ENCODE measurements at regions not wholly inside any gene's neighbourhood (a gene's known extent, or its start where the extent isn't known, plus 50 kb on each side); places are given as distances from the start of the nearest gene placed in this dataset.

GRCh38 chr5:127153031-127153430, 79.7 kb upstream of the C5orf63 start:
- H3K9me3 ChIP-seq (ENCODE audit: control insufficient read depth in 4 of 4, low read length in 3 of 4) = no peaks in the 10 kb centered on the region
- H3K4me1 ChIP-seq (ENCODE audit: control insufficient read depth in 4 of 4, insufficient read depth in 4 of 4, low read length in 3 of 4) = peaks cover 0 to 3% (median 0%) of the 10 kb centered on the region in 4 donors
- H3K9ac ChIP-seq (ENCODE audit: low read depth in 1 of 2, low read length in 2 of 2) = no peak overlapping the region
- no peaks in the 10 kb centered on the region for H3K27me3 ChIP-seq (ENCODE audit: control insufficient read depth in 4 of 4, insufficient read depth in 4 of 4, low read length in 3 of 4)
- no peak for DNase-seq (ENCODE audit: low spot score)
- TF ChIP-seq ZBTB33 (IDR thresholded peaks at IDR 0.05) = no peak
- no peak for TF ChIP-seq YY1 (IDR thresholded peaks at IDR 0.05)
- TF ChIP-seq GABPA (IDR thresholded peaks at IDR 0.05 in 1 of 2, conservative IDR thresholded peaks at IDR 0.05 in 1 of 2) = no peak
- TF ChIP-seq CTCF (IDR thresholded peaks at IDR 0.05; ENCODE audit: low read depth, low read length, missing input control) = no peak
- TF ChIP-seq NR2F2 (IDR thresholded peaks at IDR 0.05) = no peak
- no peak for TF ChIP-seq TAF1 (conservative IDR thresholded peaks at IDR 0.05)
- TF ChIP-seq FOXA1 (IDR thresholded peaks at IDR 0.05) = no peak
- TF ChIP-seq RXRA (IDR thresholded peaks at IDR 0.05) = no peak
- TF ChIP-seq HNF4G (IDR thresholded peaks at IDR 0.05) = no peak
- no peak for TF ChIP-seq EGR1 (IDR thresholded peaks at IDR 0.05; ENCODE audit: low read depth in 2 of 2)
- no peak for TF ChIP-seq REST (IDR thresholded peaks at IDR 0.05)
- TF ChIP-seq ATF3 (IDR thresholded peaks at IDR 0.05) = no peak
- no peak overlapping the region for H3K4me3 ChIP-seq (ENCODE audit: low read depth in 1 of 3, low read length in 3 of 3)
- no peaks in the 10 kb centered on the region for H3K36me3 ChIP-seq (ENCODE audit: control insufficient read depth in 4 of 4, insufficient read depth in 3 of 4, low read depth in 1 of 4, low read length in 3 of 4)
- WGBS = 71% methylated on average over 2 of the region's 2 CpGs
- H3K27ac ChIP-seq (ENCODE audit: low read depth in 1 of 2, low read length in 2 of 2) = no peak overlapping the region

GRCh38 chr5:127153521-127153920, 80.2 kb upstream of the C5orf63 start:
- WGBS = 93% methylated on average over 3 of the region's 3 CpGs
- no peak for DNase-seq (ENCODE audit: low spot score)
- Histone ChIP-seq H3K27me3 (ENCODE audit: control insufficient read depth in 4 of 4, insufficient read depth in 4 of 4, low read length in 3 of 4) (no peaks in the 10 kb centered on the region), H3K36me3 (ENCODE audit: control insufficient read depth in 4 of 4, insufficient read depth in 3 of 4, low read depth in 1 of 4, low read length in 3 of 4) (no peaks in the 10 kb centered on the region), H3K27ac (ENCODE audit: low read depth in 1 of 2, low read length in 2 of 2) (no peak overlapping the region), H3K9ac (ENCODE audit: low read depth in 1 of 2, low read length in 2 of 2) (no peak overlapping the region), H3K9me3 (ENCODE audit: control insufficient read depth in 4 of 4, low read length in 3 of 4) (no peaks in the 10 kb centered on the region), H3K4me3 (ENCODE audit: low read depth in 1 of 3, low read length in 3 of 3) (no peak overlapping the region), H3K4me1 (ENCODE audit: control insufficient read depth in 4 of 4, insufficient read depth in 4 of 4, low read length in 3 of 4) (peaks cover 0 to 3% (median 0%) of the 10 kb centered on the region in 4 donors)
- TF ChIP-seq MAX (IDR thresholded peaks at IDR 0.05) = no peak
- no peak for TF ChIP-seq REST (IDR thresholded peaks at IDR 0.05)
- TF ChIP-seq YY1 (IDR thresholded peaks at IDR 0.05) = no peak
- TF ChIP-seq TAF1 (conservative IDR thresholded peaks at IDR 0.05) = no peak
- no peak for TF ChIP-seq FOXA1 (IDR thresholded peaks at IDR 0.05)
- TF ChIP-seq JUND (IDR thresholded peaks at IDR 0.05) = no peak
- TF ChIP-seq GABPA (IDR thresholded peaks at IDR 0.05 in 1 of 2, conservative IDR thresholded peaks at IDR 0.05 in 1 of 2) = no peak
- TF ChIP-seq ZBTB33 (IDR thresholded peaks at IDR 0.05) = no peak
- TF ChIP-seq ATF3 (IDR thresholded peaks at IDR 0.05) = no peak
- TF ChIP-seq RAD21 (IDR thresholded peaks at IDR 0.05) = no peak
- no peak for TF ChIP-seq RXRA (IDR thresholded peaks at IDR 0.05)
- no peak for TF ChIP-seq SP1 (IDR thresholded peaks at IDR 0.05)
- no peak for TF ChIP-seq FOXA2 (IDR thresholded peaks at IDR 0.05)

Measured in liver (tissue), 8 donors.